ENCODE measurements at regions not wholly inside any gene's neighbourhood (a gene's known extent, or its start where the extent isn't known, plus 50 kb on each side); places are given as distances from the start of the nearest gene placed in this dataset.

GRCh38 chr4:100953616-100954015, 393.7 kb downstream of the PPP3CA start:
- no peak for TF ChIP-seq CTCF (IDR thresholded peaks at IDR 0.05; ENCODE audit: low read depth, low read length)
- no peak for DNase-seq (ENCODE audit: low read depth in 2 of 2)
- no peak overlapping the region for H3K4me3 ChIP-seq (replicated peaks in 1 of 2; ENCODE audit: low read depth in 2 of 2, low read length in 2 of 2)

GRCh38 chr4:100952590-100952989, 394.7 kb downstream of the PPP3CA start:
- no peak for TF ChIP-seq CTCF (IDR thresholded peaks at IDR 0.05; ENCODE audit: low read depth, low read length)
- no peak for DNase-seq (ENCODE audit: low read depth in 2 of 2)
- H3K4me3 ChIP-seq (replicated peaks in 1 of 2; ENCODE audit: low read depth in 2 of 2, low read length in 2 of 2), result no peak overlapping the region

GRCh38 chr4:100949350-100949935, 397.9 kb downstream of the PPP3CA start:
- no peak overlapping the region for H3K4me3 ChIP-seq (replicated peaks in 1 of 2; ENCODE audit: low read depth in 2 of 2, low read length in 2 of 2)
- peak in 1 of 2 donors; percentile 28 for DNase-seq (ENCODE audit: low read depth in 2 of 2)
- no peak for TF ChIP-seq CTCF (IDR thresholded peaks at IDR 0.05; ENCODE audit: low read depth, low read length)

GRCh38 chr4:100948911-100949310, 398.4 kb downstream of the PPP3CA start:
- H3K4me3 ChIP-seq (replicated peaks in 1 of 2; ENCODE audit: low read depth in 2 of 2, low read length in 2 of 2), result no peak overlapping the region
- no peak for TF ChIP-seq CTCF (IDR thresholded peaks at IDR 0.05; ENCODE audit: low read depth, low read length)
- no peak for DNase-seq (ENCODE audit: low read depth in 2 of 2)

- no peak for DNase-seq (ENCODE audit: low read depth in 2 of 2)
- no peak overlapping the region for H3K4me3 ChIP-seq (replicated peaks in 1 of 2; ENCODE audit: low read depth in 2 of 2, low read length in 2 of 2)
- TF ChIP-seq CTCF (IDR thresholded peaks at IDR 0.05; ENCODE audit: low read depth, low read length), result no peak
These were observed 401.5 kb downstream of the PPP3CA start for GRCh38 chr4:100945789-100946188.

GRCh38 chr4:100938698-100939097, 408.6 kb downstream of the PPP3CA start:
- no peak for TF ChIP-seq CTCF (IDR thresholded peaks at IDR 0.05; ENCODE audit: low read depth, low read length)
- no peak for DNase-seq (ENCODE audit: low read depth in 2 of 2)
- no peak overlapping the region for H3K4me3 ChIP-seq (replicated peaks in 1 of 2; ENCODE audit: low read depth in 2 of 2, low read length in 2 of 2)

Data from cardiac fibroblast (primary cell).